H7 (cell line): ENCODE measurements at regions not wholly inside any gene's neighbourhood (a gene's known extent, or its start where the extent isn't known, plus 50 kb on each side); places are given as distances from the start of the nearest gene placed in this dataset.
"Not testable (repeated sequence)": the region's sequence is repeated elsewhere in the genome, so short reads cannot be mapped to it uniquely, and the experiment has no call there.

Experiments used
- DNase-seq: peaks from one replicate; pipeline ENCODE4 v3.0.0; 2012
- H3K27me3 ChIP-seq: 2 replicates; pipeline ENCODE4 v1.6.0; 2011; ENCODE audit warnings: mild to moderate bottlenecking, low read length; ENCODE audit not compliant: control insufficient read depth, insufficient read depth
- H3K36me3 ChIP-seq: replicated peaks from 2 replicates; pipeline ENCODE4 v1.5.1; 2011; ENCODE audit warnings: low read length; ENCODE audit not compliant: control insufficient read depth, insufficient read depth
- H3K4me3 ChIP-seq: 2 replicates; pipeline ENCODE4 v1.5.1; 2011; ENCODE audit warnings: low read depth, mild to moderate bottlenecking, control low read depth, low read length, moderate library complexity; ENCODE audit not compliant: insufficient read depth

GRCh38 chr14:85077716-85078115, 452.2 kb upstream of the FLRT2 start:
- H3K4me3 ChIP-seq, DNase-seq, H3K36me3 ChIP-seq, H3K27me3 ChIP-seq: not testable (repeated sequence)

DNA sequence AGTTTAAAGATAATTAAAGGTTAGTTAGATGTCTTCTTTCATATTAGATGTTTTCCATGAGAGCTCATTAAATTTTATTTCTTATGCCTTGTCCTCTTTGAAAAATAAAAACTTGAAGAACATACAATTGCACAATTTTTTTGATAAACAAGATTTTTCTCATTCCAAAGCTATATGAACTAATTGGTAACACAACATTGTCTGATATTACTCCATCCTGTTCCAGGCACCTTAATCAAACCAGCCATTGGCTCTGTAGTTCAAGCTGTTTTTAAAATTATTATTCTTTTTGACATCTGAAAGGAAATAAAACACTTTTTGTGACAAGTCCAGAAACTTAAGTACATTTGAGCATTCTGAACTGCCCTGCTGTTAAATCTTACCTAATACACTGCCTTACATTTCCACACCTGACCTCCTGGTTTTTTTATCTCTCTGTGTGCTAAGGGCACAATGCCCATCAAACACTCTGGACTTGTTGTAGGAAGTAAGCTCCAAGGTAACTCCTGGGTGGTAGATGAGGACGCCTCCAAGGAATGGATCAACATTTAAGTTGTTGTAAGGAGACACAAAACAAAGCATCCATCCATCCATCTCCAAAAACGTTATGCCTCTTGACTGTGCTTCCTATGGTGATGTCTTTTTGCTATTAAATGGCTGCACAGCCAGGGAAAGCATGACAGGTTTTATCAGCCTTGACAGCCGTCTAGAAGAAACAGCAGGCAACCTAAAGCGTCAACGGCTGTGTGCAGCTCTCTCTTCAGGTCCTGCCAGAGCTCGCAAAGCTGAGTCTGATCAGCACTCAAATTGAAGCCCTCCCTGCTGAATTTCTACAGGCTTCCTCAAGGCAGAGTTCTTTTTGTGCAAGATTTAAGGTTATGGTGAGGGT, 449.9 kb upstream of the FLRT2 start:
- Histone ChIP-seq H3K27me3 (no peaks in the 10 kb centered on the region), H3K4me3 (no peak overlapping the region), H3K36me3 (no peaks in the 10 kb centered on the region)
- no peak for DNase-seq

- Histone ChIP-seq H3K4me3 (no peak overlapping the region), H3K36me3 (no peaks in the 10 kb centered on the region), H3K27me3 (no peaks in the 10 kb centered on the region)
- DNase-seq: no peak
Measured at GRCh38 chr14:85084344-85084743, 445.6 kb upstream of the FLRT2 start.

DNA sequence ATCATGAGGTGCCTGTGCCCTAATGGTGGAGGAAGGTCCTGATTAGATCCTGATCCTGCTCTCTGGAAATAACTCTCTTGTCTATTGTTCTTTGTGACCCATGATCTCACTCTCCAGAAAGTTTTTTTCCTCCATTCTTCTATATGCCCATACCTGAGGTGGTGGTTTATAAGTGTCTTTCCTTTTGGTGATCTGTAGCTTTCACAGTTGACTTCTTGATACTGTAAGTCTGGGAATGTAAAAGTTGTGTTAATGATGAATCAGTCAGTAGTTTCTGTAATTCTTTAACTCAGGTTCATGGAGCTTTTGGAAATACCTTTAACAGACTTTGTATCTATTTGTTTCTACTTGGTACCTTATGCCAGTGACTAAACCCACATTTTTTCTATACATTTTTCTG, 444.0 kb upstream of the FLRT2 start:
- DNase-seq: no peak
- no peaks in the 10 kb centered on the region for H3K36me3 ChIP-seq
- H3K27me3 ChIP-seq: no peaks in the 10 kb centered on the region
- H3K4me3 ChIP-seq: no peak overlapping the region

- Histone ChIP-seq H3K36me3 (no peaks in the 10 kb centered on the region), H3K27me3 (no peaks in the 10 kb centered on the region), H3K4me3 (no peak overlapping the region)
- DNase-seq: no peak
Measured at GRCh38 chr14:85087201-85087600, 442.7 kb upstream of the FLRT2 start.

GRCh38 chr14:85088192-85088591, 441.8 kb upstream of the FLRT2 start:
- Histone ChIP-seq H3K27me3 (no peaks in the 10 kb centered on the region), H3K36me3 (no peaks in the 10 kb centered on the region), H3K4me3 (no peak overlapping the region)
- no peak for DNase-seq

DNA sequence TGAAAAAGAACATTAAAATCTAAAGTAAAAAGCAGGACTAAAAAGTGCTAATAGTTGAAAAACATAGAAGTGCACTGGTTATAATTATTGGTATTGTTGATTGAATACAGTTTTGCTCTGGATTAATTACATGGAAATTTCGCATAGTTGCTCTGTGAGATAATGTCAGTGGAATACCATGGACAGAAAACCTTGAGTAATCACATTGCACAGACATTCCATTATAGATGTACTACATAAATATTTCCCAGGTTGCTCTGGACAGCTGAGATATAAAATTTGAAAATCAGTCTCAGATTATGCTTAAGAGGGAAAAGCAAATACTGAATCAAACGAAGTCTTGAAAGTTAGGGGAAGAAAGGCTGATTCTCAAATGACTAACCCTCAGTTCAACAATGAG, 439.3 kb upstream of the FLRT2 start:
- DNase-seq: no peak
- H3K36me3 ChIP-seq: no peaks in the 10 kb centered on the region
- no peaks in the 10 kb centered on the region for H3K27me3 ChIP-seq
- H3K4me3 ChIP-seq: no peak overlapping the region

- Histone ChIP-seq H3K27me3 (no peaks in the 10 kb centered on the region), H3K36me3 (no peaks in the 10 kb centered on the region), H3K4me3 (no peak overlapping the region)
- no peak for DNase-seq
Measured at GRCh38 chr14:85093631-85094330, 436.2 kb upstream of the FLRT2 start.

DNA sequence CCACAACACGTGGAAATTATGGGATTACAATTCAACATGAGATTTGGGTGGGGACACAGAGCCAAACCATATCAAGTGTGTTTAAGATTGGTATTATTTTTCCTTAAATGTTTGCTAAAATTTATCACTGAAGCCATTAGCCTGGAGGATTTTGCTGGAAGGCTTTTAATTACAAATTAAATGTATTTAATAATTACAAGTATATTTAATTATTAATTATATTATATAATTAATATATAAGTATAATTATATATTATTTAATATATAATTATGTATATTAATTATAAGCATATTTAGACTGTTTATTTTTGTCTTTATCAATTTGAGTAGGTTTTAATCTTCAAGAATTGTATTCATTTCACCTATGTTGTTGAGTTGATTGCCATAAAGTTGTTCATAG, 427.4 kb upstream of the FLRT2 start:
- Histone ChIP-seq H3K36me3 (no peaks in the 10 kb centered on the region), H3K27me3 (no peaks in the 10 kb centered on the region), H3K4me3 (no peak overlapping the region)
- DNase-seq: no peak

DNA sequence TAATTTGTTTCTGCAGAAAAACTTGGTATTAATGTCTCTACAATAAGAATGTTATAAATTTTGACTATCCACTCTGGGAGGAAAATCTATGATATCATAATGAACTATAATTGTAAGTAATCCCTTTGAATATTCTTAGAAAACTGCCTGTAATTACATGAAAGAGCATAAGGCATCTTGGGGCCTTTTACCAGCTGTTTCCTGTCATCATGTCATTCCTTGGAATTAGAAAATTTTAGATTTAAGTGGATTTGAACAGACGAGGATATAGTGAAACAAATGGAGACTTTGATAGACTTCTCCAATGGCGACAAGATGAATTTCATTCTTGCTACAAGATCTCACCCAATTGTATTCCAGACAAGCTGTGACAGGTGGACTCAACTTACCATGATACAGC, 423.4 kb upstream of the FLRT2 start:
- no peak for DNase-seq
- H3K27me3 ChIP-seq: no peaks in the 10 kb centered on the region
- no peaks in the 10 kb centered on the region for H3K36me3 ChIP-seq
- H3K4me3 ChIP-seq: no peak overlapping the region

GRCh38 chr14:85112762-85113161, 417.2 kb upstream of the FLRT2 start:
- H3K4me3 ChIP-seq: no peak overlapping the region
- DNase-seq: no peak
- H3K27me3 ChIP-seq: no peaks in the 10 kb centered on the region
- no peaks in the 10 kb centered on the region for H3K36me3 ChIP-seq

DNA sequence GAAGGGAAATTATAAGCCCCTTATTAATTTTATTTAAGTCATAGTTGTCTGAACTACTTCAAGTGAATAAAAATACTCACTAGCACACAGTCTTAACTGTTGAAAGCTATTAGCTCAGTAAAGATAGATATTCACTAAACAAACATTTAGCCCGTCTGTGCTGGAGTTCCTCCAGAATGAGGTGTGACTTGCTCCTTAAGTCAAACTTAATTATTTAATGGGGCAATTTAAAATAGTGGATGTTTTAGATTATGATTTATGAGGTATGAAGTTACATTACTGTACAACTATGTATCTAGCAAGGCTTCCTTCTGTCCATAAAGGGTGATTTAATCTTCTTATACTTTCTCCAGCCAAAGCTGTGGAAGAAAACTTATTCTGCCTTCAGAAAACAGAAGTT, 414.0 kb upstream of the FLRT2 start:
- no peak overlapping the region for H3K4me3 ChIP-seq
- H3K36me3 ChIP-seq: no peaks in the 10 kb centered on the region
- no peaks in the 10 kb centered on the region for H3K27me3 ChIP-seq
- no peak for DNase-seq

DNA sequence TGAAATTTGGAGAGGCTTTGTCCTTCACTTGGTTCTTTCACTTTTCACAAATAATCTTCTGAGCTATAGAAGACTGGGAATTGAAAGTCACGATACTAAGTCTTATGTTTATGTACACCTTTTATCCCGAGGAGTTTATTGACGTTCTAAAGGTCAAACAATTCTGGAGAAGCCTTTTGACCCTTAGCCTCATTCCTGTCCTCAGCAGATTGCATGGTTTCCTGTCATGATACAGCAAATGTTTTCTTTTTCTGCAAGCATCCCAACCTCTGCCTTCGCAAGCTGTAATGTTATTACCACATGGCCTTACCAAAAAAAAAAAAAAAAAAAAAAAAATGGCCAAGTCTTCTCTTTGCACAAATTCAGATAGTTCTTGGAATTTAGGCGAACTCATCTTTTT, 411.7 kb upstream of the FLRT2 start:
- no peaks in the 10 kb centered on the region for H3K36me3 ChIP-seq
- no peak for DNase-seq
- H3K27me3 ChIP-seq: no peaks in the 10 kb centered on the region
- no peak overlapping the region for H3K4me3 ChIP-seq

- H3K36me3 ChIP-seq: no peaks in the 10 kb centered on the region
- H3K4me3 ChIP-seq: no peak overlapping the region
- no peak for DNase-seq
- no peaks in the 10 kb centered on the region for H3K27me3 ChIP-seq
Measured at GRCh38 chr14:85122690-85123089, 407.3 kb upstream of the FLRT2 start.

- H3K27me3 ChIP-seq: no peaks in the 10 kb centered on the region
- no peak for DNase-seq
- no peaks in the 10 kb centered on the region for H3K36me3 ChIP-seq
- H3K4me3 ChIP-seq: no peak overlapping the region
Measured at GRCh38 chr14:85123755-85124154, 406.2 kb upstream of the FLRT2 start.
